ENCODE measurements at regions not wholly inside any gene's neighbourhood (a gene's known extent, or its start where the extent isn't known, plus 50 kb on each side); places are given as distances from the start of the nearest gene placed in this dataset.

- no peaks in the 10 kb centered on the region for H3K36me3 Mint-ChIP-seq (ENCODE audit: low read depth)
- TF ChIP-seq CTCF (conservative IDR thresholded peaks at IDR 0.05), result no peak
- no peaks in the 10 kb centered on the region for H3K27me3 Mint-ChIP-seq (ENCODE audit: low read depth)
- H3K4me3 Mint-ChIP-seq, result no peak overlapping the region
- peaks cover 8% of the 10 kb centered on the region for H3K9me3 Mint-ChIP-seq
- no peak for DNase-seq (ENCODE audit: low read depth, low spot score)
- no peak overlapping the region for H3K27ac Mint-ChIP-seq (ENCODE audit: unreplicated experiment)
- no peaks in the 10 kb centered on the region for H3K4me1 Mint-ChIP-seq
These were observed 202.0 kb downstream of the DHX15 start for GRCh38 chr4:24382381-24382780.

DNA sequence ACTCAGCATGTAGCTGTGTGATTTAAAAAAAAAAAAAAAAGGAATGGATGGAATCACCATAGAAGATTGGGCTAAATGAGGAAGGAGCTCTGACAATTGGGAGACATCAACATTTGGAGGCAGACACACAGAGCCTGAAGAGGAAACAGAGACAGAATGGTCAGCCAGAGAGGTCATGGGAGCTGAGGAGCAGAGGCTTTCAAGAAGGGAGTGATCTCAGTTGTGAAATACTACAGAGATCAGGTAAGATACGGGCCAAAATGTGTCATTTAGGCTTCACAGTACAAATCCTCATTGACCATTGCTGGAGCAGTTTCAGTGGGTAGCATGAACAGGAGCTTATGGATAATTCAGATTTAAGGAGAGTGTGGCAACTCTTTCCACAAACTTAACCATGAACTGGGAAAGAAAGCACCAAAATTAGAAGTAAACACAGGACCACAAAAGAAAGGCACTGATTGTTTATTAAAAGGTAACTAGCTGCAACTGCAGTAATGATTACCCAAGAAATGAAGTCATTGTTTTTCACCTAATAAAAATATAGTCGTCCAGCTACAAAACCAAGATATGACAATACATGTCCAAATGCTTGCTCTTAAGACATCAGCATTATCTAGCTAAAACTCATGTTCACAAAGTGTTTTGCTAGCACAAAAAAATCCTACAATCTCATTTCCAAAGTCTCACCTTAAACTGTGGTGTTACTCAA is 203.2 kb downstream of the DHX15 start:
- H3K4me1 Mint-ChIP-seq, result no peaks in the 10 kb centered on the region
- no peak overlapping the region for H3K4me3 Mint-ChIP-seq
- no peak for TF ChIP-seq CTCF (conservative IDR thresholded peaks at IDR 0.05)
- H3K9me3 Mint-ChIP-seq, result peaks cover 8% of the 10 kb centered on the region
- H3K36me3 Mint-ChIP-seq (ENCODE audit: low read depth), result no peaks in the 10 kb centered on the region
- H3K27ac Mint-ChIP-seq (ENCODE audit: unreplicated experiment), result no peak overlapping the region
- no peak for DNase-seq (ENCODE audit: low read depth, low spot score)
- H3K27me3 Mint-ChIP-seq (ENCODE audit: low read depth), result no peaks in the 10 kb centered on the region

DNA sequence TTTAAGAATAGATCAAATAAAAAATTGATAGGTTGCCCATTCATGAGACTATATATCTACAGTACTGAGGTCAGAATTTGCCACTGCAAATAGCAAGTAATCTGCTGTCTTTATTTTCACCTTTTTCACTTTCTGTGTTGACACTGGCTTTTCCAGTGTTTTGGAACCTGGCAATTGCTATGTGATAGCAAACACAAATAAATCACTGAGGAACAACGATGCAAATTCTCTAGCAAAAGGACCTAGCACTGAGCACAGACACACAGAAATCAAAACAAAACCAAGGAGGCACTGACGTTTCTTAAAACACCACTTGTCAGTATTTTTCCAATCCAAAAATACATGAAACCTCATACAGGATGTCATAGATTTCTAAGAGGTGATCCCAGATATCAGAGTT is 210.7 kb downstream of the DHX15 start:
- no peak overlapping the region for H3K4me3 Mint-ChIP-seq
- DNase-seq (ENCODE audit: low read depth, low spot score), result no peak
- TF ChIP-seq CTCF (conservative IDR thresholded peaks at IDR 0.05), result no peak
- no peaks in the 10 kb centered on the region for H3K27me3 Mint-ChIP-seq (ENCODE audit: low read depth)
- no peaks in the 10 kb centered on the region for H3K36me3 Mint-ChIP-seq (ENCODE audit: low read depth)
- no peaks in the 10 kb centered on the region for H3K4me1 Mint-ChIP-seq
- H3K27ac Mint-ChIP-seq (ENCODE audit: unreplicated experiment), result no peak overlapping the region
- no peaks in the 10 kb centered on the region for H3K9me3 Mint-ChIP-seq

DNA sequence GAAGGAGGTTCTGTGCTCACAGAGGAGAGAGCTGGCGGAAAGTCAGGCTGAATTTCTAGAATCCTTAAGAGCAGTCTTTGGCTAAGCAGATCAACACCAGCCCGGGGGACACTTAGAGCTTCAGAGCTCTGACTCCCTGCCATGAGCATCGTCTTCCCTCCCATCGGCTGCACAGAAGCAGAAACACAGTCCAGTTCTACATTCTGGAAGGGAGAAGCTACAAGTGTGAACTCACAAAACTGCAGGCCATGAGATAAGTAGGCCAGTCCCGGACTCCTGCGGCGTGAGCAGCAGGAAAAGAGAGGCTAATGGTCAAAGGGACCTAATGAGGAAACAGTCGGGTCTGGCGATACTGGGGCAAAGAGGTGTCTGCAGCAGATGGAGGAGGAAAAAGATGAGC is 211.5 kb downstream of the DHX15 start:
- no peak overlapping the region for H3K27ac Mint-ChIP-seq (ENCODE audit: unreplicated experiment)
- no peaks in the 10 kb centered on the region for H3K27me3 Mint-ChIP-seq (ENCODE audit: low read depth)
- H3K36me3 Mint-ChIP-seq (ENCODE audit: low read depth), result no peaks in the 10 kb centered on the region
- TF ChIP-seq CTCF (conservative IDR thresholded peaks at IDR 0.05), result no peak
- H3K4me1 Mint-ChIP-seq, result no peaks in the 10 kb centered on the region
- H3K4me3 Mint-ChIP-seq, result no peak overlapping the region
- no peak for DNase-seq (ENCODE audit: low read depth, low spot score)
- H3K9me3 Mint-ChIP-seq, result no peaks in the 10 kb centered on the region

GRCh38 chr4:24372341-24372740 is 212.0 kb downstream of the DHX15 start:
- no peaks in the 10 kb centered on the region for H3K27me3 Mint-ChIP-seq (ENCODE audit: low read depth)
- no peaks in the 10 kb centered on the region for H3K36me3 Mint-ChIP-seq (ENCODE audit: low read depth)
- no peak overlapping the region for H3K4me3 Mint-ChIP-seq
- no peaks in the 10 kb centered on the region for H3K9me3 Mint-ChIP-seq
- H3K27ac Mint-ChIP-seq (ENCODE audit: unreplicated experiment), result no peak overlapping the region
- H3K4me1 Mint-ChIP-seq, result no peaks in the 10 kb centered on the region
- no peak for DNase-seq (ENCODE audit: low read depth, low spot score)
- TF ChIP-seq CTCF (conservative IDR thresholded peaks at IDR 0.05), result no peak
